ENCODE measurements at regions not wholly inside any gene's neighbourhood (a gene's known extent, or its start where the extent isn't known, plus 50 kb on each side); places are given as distances from the start of the nearest gene placed in this dataset.

- no peaks in the 10 kb centered on the region for H3K27me3 ChIP-seq (ENCODE audit: control insufficient read depth, insufficient read depth, low read length)
- no peaks in the 10 kb centered on the region for H3K36me3 ChIP-seq (ENCODE audit: control insufficient read depth, insufficient read depth, low read length)
- no peak overlapping the region for H3K4me3 ChIP-seq (ENCODE audit: low read length)
- no peaks in the 10 kb centered on the region for H3K9me3 ChIP-seq (replicated peaks; ENCODE audit: control insufficient read depth, low read depth, low read length)
- no peak for DNase-seq
- no peaks in the 10 kb centered on the region for H3K4me1 ChIP-seq (ENCODE audit: control insufficient read depth, insufficient read depth, low read length)
- no peak overlapping the region for H3K27ac ChIP-seq (ENCODE audit: low read length)
- WGBS (ENCODE audit: insufficient coverage): no CpG with 5 or more reads among the region's 1 CpG
Measured at GRCh38 chr2:149783284-149783683, 195.7 kb upstream of the MMADHC start.

- whole genome bisulfite sequencing (ENCODE audit: insufficient coverage): no CpG with 5 or more reads among the region's 1 CpG
- DNase-seq: no peak
- H3K27ac ChIP-seq (ENCODE audit: low read length): no peak overlapping the region
Measured at GRCh38 chr2:149782572-149782971, 195.0 kb upstream of the MMADHC start.

GRCh38 chr2:149781263-149781808 lies 193.8 kb upstream of the MMADHC start:
- H3K27me3 ChIP-seq (ENCODE audit: control insufficient read depth, insufficient read depth, low read length): no peaks in the 10 kb centered on the region
- no peaks in the 10 kb centered on the region for H3K9me3 ChIP-seq (replicated peaks; ENCODE audit: control insufficient read depth, low read depth, low read length)
- no peaks in the 10 kb centered on the region for H3K4me1 ChIP-seq (ENCODE audit: control insufficient read depth, insufficient read depth, low read length)
- no peak overlapping the region for H3K4me3 ChIP-seq (ENCODE audit: low read length)
- 71% methylated on average over 1 of the region's 1 CpG for WGBS (ENCODE audit: insufficient coverage)
- no peaks in the 10 kb centered on the region for H3K36me3 ChIP-seq (ENCODE audit: control insufficient read depth, insufficient read depth, low read length)
- no peak overlapping the region for H3K27ac ChIP-seq (ENCODE audit: low read length)
- no peak for DNase-seq

More at GRCh38 chr2:149782572-149782971, 195.0 kb upstream of the MMADHC start:
- Histone ChIP-seq H3K4me3 (ENCODE audit: low read length) (no peak overlapping the region), H3K4me1 (ENCODE audit: control insufficient read depth, insufficient read depth, low read length) (no peaks in the 10 kb centered on the region), H3K36me3 (ENCODE audit: control insufficient read depth, insufficient read depth, low read length) (no peaks in the 10 kb centered on the region), H3K27me3 (ENCODE audit: control insufficient read depth, insufficient read depth, low read length) (no peaks in the 10 kb centered on the region), H3K9me3 (replicated peaks; ENCODE audit: control insufficient read depth, low read depth, low read length) (no peaks in the 10 kb centered on the region)

- H3K27me3 ChIP-seq (ENCODE audit: control insufficient read depth, insufficient read depth, low read length): no peaks in the 10 kb centered on the region
- no peaks in the 10 kb centered on the region for H3K4me1 ChIP-seq (ENCODE audit: control insufficient read depth, insufficient read depth, low read length)
- no peak for DNase-seq
- no CpG with 5 or more reads among the region's 1 CpG for WGBS (ENCODE audit: insufficient coverage)
- no peaks in the 10 kb centered on the region for H3K36me3 ChIP-seq (ENCODE audit: control insufficient read depth, insufficient read depth, low read length)
- no peak overlapping the region for H3K4me3 ChIP-seq (ENCODE audit: low read length)
- no peaks in the 10 kb centered on the region for H3K9me3 ChIP-seq (replicated peaks; ENCODE audit: control insufficient read depth, low read depth, low read length)
- no peak overlapping the region for H3K27ac ChIP-seq (ENCODE audit: low read length)
Measured at GRCh38 chr2:149773006-149773405, 185.4 kb upstream of the MMADHC start.

- Histone ChIP-seq H3K27ac (ENCODE audit: low read length) (peak overlapping the region; percentile 64), H3K36me3 (ENCODE audit: control insufficient read depth, insufficient read depth, low read length) (no peaks in the 10 kb centered on the region), H3K9me3 (replicated peaks; ENCODE audit: control insufficient read depth, low read depth, low read length) (no peaks in the 10 kb centered on the region), H3K27me3 (ENCODE audit: control insufficient read depth, insufficient read depth, low read length) (no peaks in the 10 kb centered on the region), H3K4me3 (ENCODE audit: low read length) (no peak overlapping the region), H3K4me1 (ENCODE audit: control insufficient read depth, insufficient read depth, low read length) (no peaks in the 10 kb centered on the region)
- peak; percentile 39 for DNase-seq
- WGBS (ENCODE audit: insufficient coverage): no CpG with 5 or more reads among the region's 1 CpG
Measured at GRCh38 chr2:149768320-149768799, 180.8 kb upstream of the MMADHC start.

GRCh38 chr2:149767516-149767974 lies 180.0 kb upstream of the MMADHC start:
- no peaks in the 10 kb centered on the region for H3K9me3 ChIP-seq (replicated peaks; ENCODE audit: control insufficient read depth, low read depth, low read length)
- WGBS (ENCODE audit: insufficient coverage): 33% methylated on average over 1 of the region's 3 CpGs
- H3K27me3 ChIP-seq (ENCODE audit: control insufficient read depth, insufficient read depth, low read length): no peaks in the 10 kb centered on the region
- peak; percentile 83 for DNase-seq
- no peaks in the 10 kb centered on the region for H3K36me3 ChIP-seq (ENCODE audit: control insufficient read depth, insufficient read depth, low read length)
- no peaks in the 10 kb centered on the region for H3K4me1 ChIP-seq (ENCODE audit: control insufficient read depth, insufficient read depth, low read length)
- peak overlapping the region; percentile 64 for H3K27ac ChIP-seq (ENCODE audit: low read length)
- H3K4me3 ChIP-seq (ENCODE audit: low read length): no peak overlapping the region

GRCh38 chr2:149766339-149766738 lies 178.8 kb upstream of the MMADHC start:
- Histone ChIP-seq H3K36me3 (ENCODE audit: control insufficient read depth, insufficient read depth, low read length) (no peaks in the 10 kb centered on the region), H3K4me1 (ENCODE audit: control insufficient read depth, insufficient read depth, low read length) (no peaks in the 10 kb centered on the region), H3K4me3 (ENCODE audit: low read length) (no peak overlapping the region), H3K27ac (ENCODE audit: low read length) (peak overlapping the region; percentile 4), H3K27me3 (ENCODE audit: control insufficient read depth, insufficient read depth, low read length) (no peaks in the 10 kb centered on the region), H3K9me3 (replicated peaks; ENCODE audit: control insufficient read depth, low read depth, low read length) (no peaks in the 10 kb centered on the region)
- DNase-seq: no peak

GRCh38 chr2:149765636-149766035 lies 178.1 kb upstream of the MMADHC start:
- no peaks in the 10 kb centered on the region for H3K9me3 ChIP-seq (replicated peaks; ENCODE audit: control insufficient read depth, low read depth, low read length)
- no peak overlapping the region for H3K27ac ChIP-seq (ENCODE audit: low read length)
- no peaks in the 10 kb centered on the region for H3K36me3 ChIP-seq (ENCODE audit: control insufficient read depth, insufficient read depth, low read length)
- H3K27me3 ChIP-seq (ENCODE audit: control insufficient read depth, insufficient read depth, low read length): no peaks in the 10 kb centered on the region
- H3K4me1 ChIP-seq (ENCODE audit: control insufficient read depth, insufficient read depth, low read length): no peaks in the 10 kb centered on the region
- no peak overlapping the region for H3K4me3 ChIP-seq (ENCODE audit: low read length)
- DNase-seq: no peak

GRCh38 chr2:149765003-149765402 lies 177.4 kb upstream of the MMADHC start:
- no peak overlapping the region for H3K27ac ChIP-seq (ENCODE audit: low read length)
- no CpG with 5 or more reads among the region's 2 CpGs for WGBS (ENCODE audit: insufficient coverage)
- no peaks in the 10 kb centered on the region for H3K27me3 ChIP-seq (ENCODE audit: control insufficient read depth, insufficient read depth, low read length)
- H3K9me3 ChIP-seq (replicated peaks; ENCODE audit: control insufficient read depth, low read depth, low read length): no peaks in the 10 kb centered on the region
- H3K4me3 ChIP-seq (ENCODE audit: low read length): no peak overlapping the region
- no peaks in the 10 kb centered on the region for H3K36me3 ChIP-seq (ENCODE audit: control insufficient read depth, insufficient read depth, low read length)
- H3K4me1 ChIP-seq (ENCODE audit: control insufficient read depth, insufficient read depth, low read length): no peaks in the 10 kb centered on the region
- no peak for DNase-seq

- 94% methylated on average over 6 of the region's 6 CpGs for WGBS (ENCODE audit: insufficient coverage)
Measured at GRCh38 chr2:149763358-149763757, 175.8 kb upstream of the MMADHC start.

GRCh38 chr2:149761611-149762010 lies 174.0 kb upstream of the MMADHC start:
- Histone ChIP-seq H3K4me1 (ENCODE audit: control insufficient read depth, insufficient read depth, low read length) (no peaks in the 10 kb centered on the region), H3K27ac (ENCODE audit: low read length) (no peak overlapping the region), H3K27me3 (ENCODE audit: control insufficient read depth, insufficient read depth, low read length) (no peaks in the 10 kb centered on the region), H3K9me3 (replicated peaks; ENCODE audit: control insufficient read depth, low read depth, low read length) (peaks cover 4% of the 10 kb centered on the region), H3K4me3 (ENCODE audit: low read length) (no peak overlapping the region), H3K36me3 (ENCODE audit: control insufficient read depth, insufficient read depth, low read length) (no peaks in the 10 kb centered on the region)
- DNase-seq: no peak
- WGBS (ENCODE audit: insufficient coverage): no CpG with 5 or more reads among the region's 2 CpGs

More at GRCh38 chr2:149763358-149763757, 175.8 kb upstream of the MMADHC start:
- Histone ChIP-seq H3K4me1 (ENCODE audit: control insufficient read depth, insufficient read depth, low read length) (no peaks in the 10 kb centered on the region), H3K9me3 (replicated peaks; ENCODE audit: control insufficient read depth, low read depth, low read length) (no peaks in the 10 kb centered on the region), H3K4me3 (ENCODE audit: low read length) (no peak overlapping the region), H3K27ac (ENCODE audit: low read length) (no peak overlapping the region), H3K27me3 (ENCODE audit: control insufficient read depth, insufficient read depth, low read length) (no peaks in the 10 kb centered on the region), H3K36me3 (ENCODE audit: control insufficient read depth, insufficient read depth, low read length) (no peaks in the 10 kb centered on the region)
- no peak for DNase-seq
